ENCODE measurements at regions not wholly inside any gene's neighbourhood (a gene's known extent, or its start where the extent isn't known, plus 50 kb on each side); places are given as distances from the start of the nearest gene placed in this dataset.

DNA sequence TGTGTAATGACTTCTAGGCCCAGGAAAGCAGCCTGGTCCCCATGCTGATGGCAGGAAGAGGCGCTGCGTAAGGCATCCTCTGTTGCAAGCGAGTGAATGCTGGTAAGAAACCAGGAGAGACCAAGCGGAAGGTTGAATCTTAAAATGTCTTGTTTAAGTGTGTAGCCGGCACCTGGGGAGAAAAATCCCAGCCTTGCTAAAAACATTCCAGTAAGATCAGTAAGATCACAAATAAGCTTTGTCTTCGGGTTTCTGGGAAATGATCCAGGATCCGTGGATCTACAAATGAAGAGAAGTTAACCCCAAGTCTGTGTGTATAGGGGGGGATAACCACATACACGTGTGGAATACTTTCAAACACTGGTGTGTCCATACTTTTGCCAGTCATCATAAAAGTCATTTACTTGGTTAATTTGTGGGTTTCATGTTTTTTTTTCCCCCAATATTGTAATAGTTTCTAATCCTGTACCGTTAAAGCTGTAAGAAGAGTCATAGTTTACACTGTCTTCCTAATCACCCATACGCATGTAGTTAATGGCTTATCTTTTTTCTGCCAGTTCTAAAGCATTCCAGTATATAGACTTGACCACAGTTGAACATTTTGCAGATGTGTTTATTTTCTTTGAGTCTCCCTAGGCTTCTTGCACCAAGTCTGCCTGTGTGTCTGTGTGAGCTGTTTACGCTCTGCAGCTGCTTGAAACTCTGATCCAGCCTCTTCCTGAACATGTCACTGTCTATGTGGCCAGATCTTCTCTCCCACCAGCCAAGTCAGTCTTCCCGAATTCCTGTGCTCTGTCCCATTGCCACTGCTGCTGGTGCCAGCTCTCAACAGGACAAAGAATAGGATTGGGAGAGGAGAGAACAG is 135.9 kb upstream of the ARL4C start:
- TF ChIP-seq POLR2A (IDR thresholded peaks at IDR 0.05) = no peak
- TF ChIP-seq, protein P1, sequence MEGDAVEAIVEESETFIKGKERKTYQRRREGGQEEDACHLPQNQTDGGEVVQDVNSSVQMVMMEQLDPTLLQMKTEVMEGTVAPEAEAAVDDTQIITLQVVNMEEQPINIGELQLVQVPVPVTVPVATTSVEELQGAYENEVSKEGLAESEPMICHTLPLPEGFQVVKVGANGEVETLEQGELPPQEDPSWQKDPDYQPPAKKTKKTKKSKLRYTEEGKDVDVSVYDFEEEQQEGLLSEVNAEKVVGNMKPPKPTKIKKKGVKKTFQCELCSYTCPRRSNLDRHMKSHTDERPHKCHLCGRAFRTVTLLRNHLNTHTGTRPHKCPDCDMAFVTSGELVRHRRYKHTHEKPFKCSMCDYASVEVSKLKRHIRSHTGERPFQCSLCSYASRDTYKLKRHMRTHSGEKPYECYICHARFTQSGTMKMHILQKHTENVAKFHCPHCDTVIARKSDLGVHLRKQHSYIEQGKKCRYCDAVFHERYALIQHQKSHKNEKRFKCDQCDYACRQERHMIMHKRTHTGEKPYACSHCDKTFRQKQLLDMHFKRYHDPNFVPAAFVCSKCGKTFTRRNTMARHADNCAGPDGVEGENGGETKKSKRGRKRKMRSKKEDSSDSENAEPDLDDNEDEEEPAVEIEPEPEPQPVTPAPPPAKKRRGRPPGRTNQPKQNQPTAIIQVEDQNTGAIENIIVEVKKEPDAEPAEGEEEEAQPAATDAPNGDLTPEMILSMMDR (IDR thresholded peaks at IDR 0.05) = no peak

All from lower leg skin (tissue), 3 donors.